Heart right ventricle (tissue), 16 donors: ENCODE measurements at regions not wholly inside any gene's neighbourhood (a gene's known extent, or its start where the extent isn't known, plus 50 kb on each side); places are given as distances from the start of the nearest gene placed in this dataset.

Source experiments
- ATAC-seq, 8 donors: fragments of 200-7000 bp; cut with Tn5 transposase; one replicate each; pipeline ENCODE4 v1.9.1; 2020; ENCODE audit warnings: mild to moderate bottlenecking in 8 of 8, moderate library complexity in 8 of 8, moderate number of reproducible peaks in 1 of 8
- DNase-seq, 2 donors: peaks; one replicate each; pipeline ENCODE4 v3.0.0-alpha.2; 2020
- H3K27ac ChIP-seq, 10 donors: fragments of 200-600 bp; sonication (generic) in 2 of 10; one replicate each; pipeline versions ENCODE4 v1.5.0 to v1.8.0; 2020 to 2022; ENCODE audit warnings: mild to moderate bottlenecking in 3 of 10
- H3K27me3 ChIP-seq, 7 donors: fragments of 200-600 bp; one replicate each; pipeline ENCODE4 v1.8.0; 2021 to 2022; ENCODE audit warnings: mild to moderate bottlenecking in 2 of 7
- H3K36me3 ChIP-seq, 9 donors: fragments of 200-600 bp; sonication (generic) in 1 of 9; one replicate each; pipeline versions ENCODE4 v1.5.0 to v1.8.0; 2020 to 2022; ENCODE audit warnings: mild to moderate bottlenecking in 2 of 9
- H3K4me1 ChIP-seq, 9 donors: fragments of 200-600 bp; sonication (generic) in 1 of 9; one replicate each; pipeline versions ENCODE4 v1.5.0 to v1.8.0; 2020 to 2022; ENCODE audit warnings: mild to moderate bottlenecking in 4 of 9
- H3K4me3 ChIP-seq, 10 donors: fragments of 200-600 bp; sonication (generic) in 2 of 10; one replicate each; pipeline versions ENCODE4 v1.5.0 to v1.8.0; 2020 to 2022; ENCODE audit warnings: mild to moderate bottlenecking in 7 of 10, moderate library complexity in 2 of 10
- H3K9me3 ChIP-seq, 11 donors: fragments of 200-600 bp in 10 of 11; sonication (generic) in 2 of 11; one replicate each; pipeline versions ENCODE4 v1.5.0 to v1.8.0; 2013 to 2022; ENCODE audit warnings: mild to moderate bottlenecking in 2 of 11, control low read depth in 1 of 11, moderate library complexity in 1 of 11
- CTCF ChIP-seq, 9 donors: fragments of 200-600 bp; sonication (generic) in 2 of 9; IDR thresholded peaks; one replicate each; pipeline versions ENCODE4 v1.5.0 to v1.8.0; 2021 to 2022; ENCODE audit warnings: antibody characterized with exemption in 9 of 9, mild to moderate bottlenecking in 5 of 9, moderate library complexity in 1 of 9
- WGBS, 2 donors: extraction: QIAGEN DNeasy Blood & Tissue Kit; methylation state at CpG; one replicate each; pipeline ENCODE4 v1.1.7; 2013; ENCODE audit warnings: inconsistent platforms in 1 of 2; 5-methylcytosine and 5-hydroxymethylcytosine counted together
- intact Hi-C, 10 donors: fragments of 100-400 bp; cut with DNase I; formaldehyde crosslinking; loops; one replicate each; pipeline versions ENCODE4 v1.11.1 to v1.14.2; 2022
- donor health status: Arrhythmogenic right ventricular cardiomyopathy.
- donor health status: ischemic (EF 13 %, LVEDD 7.1; RV severe dilation, severe dysfunction).
- donor health status: healthy with polysubstance abuse.
- donor health status: DM: no; HTN: yes; CAD: no.
- donor health status: DM: no; HTN: no; CAD: no.
- donor health status: ischemic (EF 25% LVEDD 6.9; RV normal size, moderate dysfunction).
- donor health status: ischemic (EF 25% LVEDD 5.7; RV mildly dilated, moderate dysfunction).
- donor health status: healthy.
- donor health status: DM: yes; HTN: yes; CAD: no.
- donor health status: Ischemic cardiomyopathy.
- donor health status: ischemic (EF 35%, LVEDD 5.7; RV mildly dilated, moderate dysfunction).
- donor health status: nonischemic (EF 11% LVEDD 7.7; RV severe dilation, severe dysfunction).
- donor health status: DM: yes; HTN: yes; CAD: no.
- donor health status: PGD.
- donor health status: ischemic (EF 29% LVEDD 5.4; RV normal size, mild dysfunction).
- donor health status: nonischemic (EF 23%, LVEDD 6.1; RV moderate dilation, normal function).

GRCh38 chr10:121281576-121281975, 316.7 kb downstream of the FGFR2 start:
- Histone ChIP-seq H3K27ac (no peak overlapping the region), H3K27me3 (peaks cover 0 to under 1% (median 0%) of the 10 kb centered on the region in 7 donors), H3K9me3 (peaks cover 0 to 13% (median 0%) of the 10 kb centered on the region in 11 donors), H3K4me3 (no peak overlapping the region), H3K4me1 (peaks cover 0 to 4% (median 0%) of the 10 kb centered on the region in 9 donors), H3K36me3 (no peaks in the 10 kb centered on the region)
- ATAC-seq: no peak
- TF ChIP-seq CTCF (IDR thresholded peaks at IDR 0.05): no peak
- intact Hi-C loops: no loop called here
- 75 to 77% methylated on average over 2 of the region's 2 CpGs for WGBS, 2 donors
- no peak for DNase-seq

- no peak overlapping the region for H3K4me3 ChIP-seq
- peaks cover 0 to 13% (median 0%) of the 10 kb centered on the region in 11 donors for H3K9me3 ChIP-seq
- no peak overlapping the region for H3K27ac ChIP-seq
- TF ChIP-seq CTCF (IDR thresholded peaks at IDR 0.05): no peak
- peaks cover 0 to 5% (median 0%) of the 10 kb centered on the region in 7 donors for H3K27me3 ChIP-seq
- intact Hi-C loops: no loop called here
- ATAC-seq (no peak), DNase-seq (no peak)
- WGBS, 2 donors: 93% methylated on average over 3 of the region's 3 CpGs
- H3K36me3 ChIP-seq: no peaks in the 10 kb centered on the region
- peaks cover 0 to 4% (median 0%) of the 10 kb centered on the region in 9 donors for H3K4me1 ChIP-seq
These were observed 316.0 kb downstream of the FGFR2 start for GRCh38 chr10:121282264-121282663.

- peaks cover 0 to 11% (median 0%) of the 10 kb centered on the region in 11 donors for H3K9me3 ChIP-seq
- no peak overlapping the region for H3K4me3 ChIP-seq
- no peaks in the 10 kb centered on the region for H3K36me3 ChIP-seq
- intact Hi-C loops: no loop called here
- H3K4me1 ChIP-seq: peaks cover 0 to 4% (median 0%) of the 10 kb centered on the region in 9 donors
- no peak overlapping the region for H3K27ac ChIP-seq
- 95 to 97% methylated on average over 11 of the region's 11 CpGs for WGBS, 2 donors
- ATAC-seq (no peak), DNase-seq (no peak)
- H3K27me3 ChIP-seq: peaks cover 0 to 12% (median 0%) of the 10 kb centered on the region in 7 donors
- TF ChIP-seq CTCF (IDR thresholded peaks at IDR 0.05): no peak
These were observed 315.3 kb downstream of the FGFR2 start for GRCh38 chr10:121282797-121283515.

- no peaks in the 10 kb centered on the region for H3K9me3 ChIP-seq
- TF ChIP-seq CTCF (IDR thresholded peaks at IDR 0.05): no peak
- WGBS, 2 donors: 11 to 15% methylated on average over 4 of the region's 4 CpGs
These were observed 313.3 kb downstream of the FGFR2 start for GRCh38 chr10:121284936-121285335.

More at GRCh38 chr10:121284936-121285335, 313.3 kb downstream of the FGFR2 start:
- H3K27me3 ChIP-seq: peaks cover 0 to 20% (median 7%) of the 10 kb centered on the region in 7 donors
- no peak overlapping the region for H3K4me3 ChIP-seq
- DNase-seq (no peak), ATAC-seq (no peak)
- intact Hi-C loops: no loop called here
- no peaks in the 10 kb centered on the region for H3K36me3 ChIP-seq
- H3K4me1 ChIP-seq: peaks cover 0 to 4% (median 0%) of the 10 kb centered on the region in 9 donors
- no peak overlapping the region for H3K27ac ChIP-seq
